Liver (tissue), 8 donors: ENCODE measurements at regions not wholly inside any gene's neighbourhood (a gene's known extent, or its start where the extent isn't known, plus 50 kb on each side); places are given as distances from the start of the nearest gene placed in this dataset.

Experiments used
- DNase-seq: peaks from one replicate; pipeline ENCODE4 v3.0.0-alpha.2; 2017; ENCODE audit warnings: low spot score
- H3K27ac ChIP-seq, 2 donors: one replicate each; pipeline ENCODE4 v1.7.0; 2013; ENCODE audit warnings: inconsistent platforms in 2 of 2, low read length in 2 of 2, control low read depth in 1 of 2, low read depth in 1 of 2, mild to moderate bottlenecking in 1 of 2
- H3K27me3 ChIP-seq, 4 donors: one replicate each; pipeline versions ENCODE4 v1.6.1 to v1.7.0; 2013; ENCODE audit warnings: low read length in 3 of 4, inconsistent platforms in 1 of 4, mild to moderate bottlenecking in 1 of 4, moderate library complexity in 1 of 4; ENCODE audit not compliant: control insufficient read depth in 4 of 4, insufficient read depth in 4 of 4
- H3K36me3 ChIP-seq, 4 donors: one replicate each; pipeline versions ENCODE4 v1.6.1 to v1.7.0; 2013; ENCODE audit warnings: low read length in 3 of 4, mild to moderate bottlenecking in 3 of 4, low read depth in 1 of 4, moderate library complexity in 1 of 4; ENCODE audit not compliant: control insufficient read depth in 4 of 4, insufficient read depth in 3 of 4
- H3K4me1 ChIP-seq, 4 donors: one replicate each; pipeline versions ENCODE4 v1.6.1 to v1.7.0; 2013; ENCODE audit warnings: low read length in 3 of 4, mild to moderate bottlenecking in 3 of 4, moderate library complexity in 1 of 4; ENCODE audit not compliant: control insufficient read depth in 4 of 4, insufficient read depth in 4 of 4
- H3K4me3 ChIP-seq, 3 donors: one replicate each; pipeline versions ENCODE4 v1.6.1 to v1.7.0; 2013; ENCODE audit warnings: low read length in 3 of 3, control low read depth in 1 of 3, low read depth in 1 of 3, mild to moderate bottlenecking in 1 of 3
- H3K9ac ChIP-seq, 2 donors: one replicate each; pipeline ENCODE4 v1.7.0; 2013; ENCODE audit warnings: low read length in 2 of 2, mild to moderate bottlenecking in 2 of 2, moderate library complexity in 2 of 2, control low read depth in 1 of 2, low read depth in 1 of 2
- H3K9me3 ChIP-seq, 4 donors: one replicate each; pipeline versions ENCODE4 v1.6.1 to v1.7.0; 2013; ENCODE audit warnings: low read length in 3 of 4; ENCODE audit not compliant: control insufficient read depth in 4 of 4
- EGR1 ChIP-seq, 2 donors: IDR thresholded peaks; 2 replicates each; pipeline ENCODE4 v1.6.1; 2016 to 2018; ENCODE audit warnings: antibody characterized with exemption in 2 of 2, low read depth in 2 of 2
- FOXA1 ChIP-seq: IDR thresholded peaks from 2 replicates; pipeline ENCODE4 v1.6.1; 2016; ENCODE audit warnings: antibody characterized with exemption
- FOXA2 ChIP-seq: IDR thresholded peaks from 2 replicates; pipeline ENCODE4 v1.6.1; 2016; ENCODE audit warnings: antibody characterized with exemption
- GABPA ChIP-seq, 2 donors: IDR thresholded peaks in 1 of 2; conservative IDR thresholded peaks in 1 of 2; 2 replicates each; pipeline ENCODE4 v1.6.1; 2016; ENCODE audit warnings: antibody characterized with exemption in 2 of 2, mild to moderate bottlenecking in 1 of 2, moderate library complexity in 1 of 2
- HNF4A ChIP-seq, 2 donors: conservative IDR thresholded peaks; 2 replicates each; pipeline ENCODE4 v1.6.1; 2016; ENCODE audit warnings: antibody characterized with exemption in 2 of 2, mild to moderate bottlenecking in 2 of 2
- HNF4G ChIP-seq: IDR thresholded peaks from 2 replicates; pipeline ENCODE4 v1.6.1; 2016; ENCODE audit warnings: antibody characterized with exemption
- JUND ChIP-seq, 2 donors: IDR thresholded peaks; 2 replicates each; pipeline ENCODE4 v1.6.1; 2016; ENCODE audit warnings: antibody characterized with exemption in 2 of 2
- NR2F2 ChIP-seq: IDR thresholded peaks from 2 replicates; pipeline ENCODE4 v1.6.1; 2016; ENCODE audit warnings: antibody characterized with exemption
- RAD21 ChIP-seq, 2 donors: IDR thresholded peaks; 2 replicates each; pipeline ENCODE4 v1.6.1; 2016; ENCODE audit warnings: antibody characterized with exemption in 2 of 2, mild to moderate bottlenecking in 2 of 2
- RXRA ChIP-seq, 2 donors: IDR thresholded peaks; 2 replicates each; pipeline ENCODE4 v1.6.1; 2017 to 2018; ENCODE audit warnings: antibody characterized with exemption in 2 of 2, mild to moderate bottlenecking in 1 of 2
- SP1 ChIP-seq: IDR thresholded peaks from 2 replicates; pipeline ENCODE4 v1.6.1; 2018; ENCODE audit warnings: antibody characterized with exemption, mild to moderate bottlenecking
- TAF1 ChIP-seq: conservative IDR thresholded peaks from 2 replicates; pipeline ENCODE4 v1.6.1; 2016; ENCODE audit warnings: antibody characterized with exemption, mild to moderate bottlenecking
- YY1 ChIP-seq: IDR thresholded peaks from 2 replicates; pipeline ENCODE4 v1.6.1; 2016; ENCODE audit warnings: antibody characterized with exemption, mild to moderate bottlenecking
- WGBS: extraction: QIAGEN DNeasy Blood & Tissue Kit; methylation state at CpG from one replicate; pipeline ENCODE4 v1.1.7; 2013; 5-methylcytosine and 5-hydroxymethylcytosine counted together
- TF ChIP-seq, protein P1 (sequence below): IDR thresholded peaks from 2 replicates; pipeline ENCODE4 v1.6.1; 2016; ENCODE audit warnings: antibody characterized with exemption
- TF ChIP-seq, protein P2 (sequence below): IDR thresholded peaks from 2 replicates; pipeline ENCODE4 v1.6.1; 2016; ENCODE audit warnings: antibody characterized with exemption
- TF ChIP-seq, protein P3 (sequence below): IDR thresholded peaks from 2 replicates; pipeline ENCODE4 v1.6.1; 2016; ENCODE audit warnings: antibody characterized with exemption
- TF ChIP-seq, protein P4 (sequence below): IDR thresholded peaks from 2 replicates; pipeline ENCODE4 v1.6.1; 2016; ENCODE audit warnings: antibody characterized with exemption, mild to moderate bottlenecking
- TF ChIP-seq, protein P5 (sequence below): fragments of 150-350 bp; IDR thresholded peaks from 2 replicates; pipeline ENCODE4 v1.5.1; 2017; ENCODE audit warnings: improper control_type of control experiment, low read depth, low read length; ENCODE audit not compliant: missing input control
- donor health status: healthy.
- donor health status: healthy.
- donor health status: healthy.
- donor health status: healthy.
- donor health status: healthy.

DNA sequence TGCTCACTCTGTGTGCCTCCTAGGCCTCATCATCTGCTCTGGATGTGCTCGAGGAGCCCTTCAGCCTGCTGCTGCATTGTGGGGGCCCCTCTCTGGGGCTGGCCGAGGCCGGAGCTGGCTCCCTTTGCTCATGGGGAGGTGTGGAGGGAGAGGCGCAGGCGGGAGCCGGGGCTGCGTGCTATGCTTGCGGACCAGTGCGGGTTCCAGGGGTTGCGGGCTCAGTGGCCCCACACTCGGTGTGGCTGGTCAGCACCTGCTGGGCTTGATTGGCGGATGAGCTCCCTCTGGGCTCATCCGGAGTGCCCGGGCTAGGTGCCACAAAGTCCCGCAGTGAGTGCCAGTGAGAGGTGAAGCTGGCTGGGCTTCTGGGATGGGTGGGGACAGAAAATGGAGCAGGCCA, 264.2 kb downstream of the SI start:
- TF ChIP-seq HNF4G (no peak), EGR1 (IDR thresholded peaks at IDR 0.05; ENCODE audit: low read depth in 2 of 2) (no peak), HNF4A (conservative IDR thresholded peaks at IDR 0.05) (no peak), NR2F2 (no peak), FOXA1 (no peak), SP1 (no peak), RAD21 (IDR thresholded peaks at IDR 0.05) (no peak), FOXA2 (no peak), TAF1 (no peak), GABPA (IDR thresholded peaks at IDR 0.05 in 1 of 2, conservative IDR thresholded peaks at IDR 0.05 in 1 of 2) (no peak), YY1 (no peak), JUND (IDR thresholded peaks at IDR 0.05) (no peak), RXRA (IDR thresholded peaks at IDR 0.05) (no peak)
- TF ChIP-seq, protein P1, sequence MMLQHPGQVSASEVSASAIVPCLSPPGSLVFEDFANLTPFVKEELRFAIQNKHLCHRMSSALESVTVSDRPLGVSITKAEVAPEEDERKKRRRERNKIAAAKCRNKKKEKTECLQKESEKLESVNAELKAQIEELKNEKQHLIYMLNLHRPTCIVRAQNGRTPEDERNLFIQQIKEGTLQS: no peak
- TF ChIP-seq, protein P2, sequence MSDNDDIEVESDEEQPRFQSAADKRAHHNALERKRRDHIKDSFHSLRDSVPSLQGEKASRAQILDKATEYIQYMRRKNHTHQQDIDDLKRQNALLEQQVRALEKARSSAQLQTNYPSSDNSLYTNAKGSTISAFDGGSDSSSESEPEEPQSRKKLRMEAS: no peak
- TF ChIP-seq, protein P3, sequence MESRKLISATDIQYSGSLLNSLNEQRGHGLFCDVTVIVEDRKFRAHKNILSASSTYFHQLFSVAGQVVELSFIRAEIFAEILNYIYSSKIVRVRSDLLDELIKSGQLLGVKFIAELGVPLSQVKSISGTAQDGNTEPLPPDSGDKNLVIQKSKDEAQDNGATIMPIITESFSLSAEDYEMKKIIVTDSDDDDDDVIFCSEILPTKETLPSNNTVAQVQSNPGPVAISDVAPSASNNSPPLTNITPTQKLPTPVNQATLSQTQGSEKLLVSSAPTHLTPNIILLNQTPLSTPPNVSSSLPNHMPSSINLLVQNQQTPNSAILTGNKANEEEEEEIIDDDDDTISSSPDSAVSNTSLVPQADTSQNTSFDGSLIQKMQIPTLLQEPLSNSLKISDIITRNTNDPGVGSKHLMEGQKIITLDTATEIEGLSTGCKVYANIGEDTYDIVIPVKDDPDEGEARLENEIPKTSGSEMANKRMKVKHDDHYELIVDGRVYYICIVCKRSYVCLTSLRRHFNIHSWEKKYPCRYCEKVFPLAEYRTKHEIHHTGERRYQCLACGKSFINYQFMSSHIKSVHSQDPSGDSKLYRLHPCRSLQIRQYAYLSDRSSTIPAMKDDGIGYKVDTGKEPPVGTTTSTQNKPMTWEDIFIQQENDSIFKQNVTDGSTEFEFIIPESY: no peak
- TF ChIP-seq, protein P4, sequence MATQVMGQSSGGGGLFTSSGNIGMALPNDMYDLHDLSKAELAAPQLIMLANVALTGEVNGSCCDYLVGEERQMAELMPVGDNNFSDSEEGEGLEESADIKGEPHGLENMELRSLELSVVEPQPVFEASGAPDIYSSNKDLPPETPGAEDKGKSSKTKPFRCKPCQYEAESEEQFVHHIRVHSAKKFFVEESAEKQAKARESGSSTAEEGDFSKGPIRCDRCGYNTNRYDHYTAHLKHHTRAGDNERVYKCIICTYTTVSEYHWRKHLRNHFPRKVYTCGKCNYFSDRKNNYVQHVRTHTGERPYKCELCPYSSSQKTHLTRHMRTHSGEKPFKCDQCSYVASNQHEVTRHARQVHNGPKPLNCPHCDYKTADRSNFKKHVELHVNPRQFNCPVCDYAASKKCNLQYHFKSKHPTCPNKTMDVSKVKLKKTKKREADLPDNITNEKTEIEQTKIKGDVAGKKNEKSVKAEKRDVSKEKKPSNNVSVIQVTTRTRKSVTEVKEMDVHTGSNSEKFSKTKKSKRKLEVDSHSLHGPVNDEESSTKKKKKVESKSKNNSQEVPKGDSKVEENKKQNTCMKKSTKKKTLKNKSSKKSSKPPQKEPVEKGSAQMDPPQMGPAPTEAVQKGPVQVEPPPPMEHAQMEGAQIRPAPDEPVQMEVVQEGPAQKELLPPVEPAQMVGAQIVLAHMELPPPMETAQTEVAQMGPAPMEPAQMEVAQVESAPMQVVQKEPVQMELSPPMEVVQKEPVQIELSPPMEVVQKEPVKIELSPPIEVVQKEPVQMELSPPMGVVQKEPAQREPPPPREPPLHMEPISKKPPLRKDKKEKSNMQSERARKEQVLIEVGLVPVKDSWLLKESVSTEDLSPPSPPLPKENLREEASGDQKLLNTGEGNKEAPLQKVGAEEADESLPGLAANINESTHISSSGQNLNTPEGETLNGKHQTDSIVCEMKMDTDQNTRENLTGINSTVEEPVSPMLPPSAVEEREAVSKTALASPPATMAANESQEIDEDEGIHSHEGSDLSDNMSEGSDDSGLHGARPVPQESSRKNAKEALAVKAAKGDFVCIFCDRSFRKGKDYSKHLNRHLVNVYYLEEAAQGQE: no peak
- TF ChIP-seq, protein P5, sequence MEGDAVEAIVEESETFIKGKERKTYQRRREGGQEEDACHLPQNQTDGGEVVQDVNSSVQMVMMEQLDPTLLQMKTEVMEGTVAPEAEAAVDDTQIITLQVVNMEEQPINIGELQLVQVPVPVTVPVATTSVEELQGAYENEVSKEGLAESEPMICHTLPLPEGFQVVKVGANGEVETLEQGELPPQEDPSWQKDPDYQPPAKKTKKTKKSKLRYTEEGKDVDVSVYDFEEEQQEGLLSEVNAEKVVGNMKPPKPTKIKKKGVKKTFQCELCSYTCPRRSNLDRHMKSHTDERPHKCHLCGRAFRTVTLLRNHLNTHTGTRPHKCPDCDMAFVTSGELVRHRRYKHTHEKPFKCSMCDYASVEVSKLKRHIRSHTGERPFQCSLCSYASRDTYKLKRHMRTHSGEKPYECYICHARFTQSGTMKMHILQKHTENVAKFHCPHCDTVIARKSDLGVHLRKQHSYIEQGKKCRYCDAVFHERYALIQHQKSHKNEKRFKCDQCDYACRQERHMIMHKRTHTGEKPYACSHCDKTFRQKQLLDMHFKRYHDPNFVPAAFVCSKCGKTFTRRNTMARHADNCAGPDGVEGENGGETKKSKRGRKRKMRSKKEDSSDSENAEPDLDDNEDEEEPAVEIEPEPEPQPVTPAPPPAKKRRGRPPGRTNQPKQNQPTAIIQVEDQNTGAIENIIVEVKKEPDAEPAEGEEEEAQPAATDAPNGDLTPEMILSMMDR: no peak
- no peak overlapping the region for H3K27ac ChIP-seq
- H3K27me3 ChIP-seq: no peaks in the 10 kb centered on the region
- 95% methylated on average over 15 of the region's 15 CpGs for WGBS
- no peak overlapping the region for H3K4me3 ChIP-seq
- no peaks in the 10 kb centered on the region for H3K4me1 ChIP-seq
- no peaks in the 10 kb centered on the region for H3K36me3 ChIP-seq
- DNase-seq: no peak
- H3K9ac ChIP-seq: no peak overlapping the region
- H3K9me3 ChIP-seq: peaks cover 0 to 4% (median 0%) of the 10 kb centered on the region in 4 donors
